Activated T-cell treated with anti-CD3 and anti-CD28 coated beads, Interleukin-2, amount 50 U/mL, for 48 hours (primary cell): ENCODE measurements at regions not wholly inside any gene's neighbourhood (a gene's known extent, or its start where the extent isn't known, plus 50 kb on each side); places are given as distances from the start of the nearest gene placed in this dataset.
"Not testable (repeated sequence)": the region's sequence is repeated elsewhere in the genome, so short reads cannot be mapped to it uniquely, and the experiment has no call there.

Source experiments
- DNase-seq, 2 experiments: peaks; one replicate each; pipeline ENCODE4 v3.0.0-alpha.2; 2020

DNA sequence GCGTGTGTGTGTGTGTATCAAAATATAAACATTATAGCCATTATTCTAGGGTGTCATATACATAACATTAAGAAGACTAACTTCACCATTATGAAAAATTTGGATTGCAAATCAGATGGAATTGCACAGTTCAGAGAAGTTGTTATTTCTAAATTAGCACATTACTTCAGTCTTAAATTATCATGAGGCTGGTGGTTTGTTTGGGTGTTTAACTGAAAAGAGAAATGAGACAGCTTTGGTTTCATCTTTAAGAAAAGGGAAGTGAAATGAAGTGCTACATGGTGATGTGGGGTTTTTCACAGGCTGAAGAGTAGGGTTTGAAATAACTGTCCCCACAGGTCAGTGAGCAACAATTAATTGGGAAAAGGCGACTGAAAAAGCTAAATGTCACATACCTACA lies 161.2 kb upstream of the XIRP2 start:
- no peak for DNase-seq

DNA sequence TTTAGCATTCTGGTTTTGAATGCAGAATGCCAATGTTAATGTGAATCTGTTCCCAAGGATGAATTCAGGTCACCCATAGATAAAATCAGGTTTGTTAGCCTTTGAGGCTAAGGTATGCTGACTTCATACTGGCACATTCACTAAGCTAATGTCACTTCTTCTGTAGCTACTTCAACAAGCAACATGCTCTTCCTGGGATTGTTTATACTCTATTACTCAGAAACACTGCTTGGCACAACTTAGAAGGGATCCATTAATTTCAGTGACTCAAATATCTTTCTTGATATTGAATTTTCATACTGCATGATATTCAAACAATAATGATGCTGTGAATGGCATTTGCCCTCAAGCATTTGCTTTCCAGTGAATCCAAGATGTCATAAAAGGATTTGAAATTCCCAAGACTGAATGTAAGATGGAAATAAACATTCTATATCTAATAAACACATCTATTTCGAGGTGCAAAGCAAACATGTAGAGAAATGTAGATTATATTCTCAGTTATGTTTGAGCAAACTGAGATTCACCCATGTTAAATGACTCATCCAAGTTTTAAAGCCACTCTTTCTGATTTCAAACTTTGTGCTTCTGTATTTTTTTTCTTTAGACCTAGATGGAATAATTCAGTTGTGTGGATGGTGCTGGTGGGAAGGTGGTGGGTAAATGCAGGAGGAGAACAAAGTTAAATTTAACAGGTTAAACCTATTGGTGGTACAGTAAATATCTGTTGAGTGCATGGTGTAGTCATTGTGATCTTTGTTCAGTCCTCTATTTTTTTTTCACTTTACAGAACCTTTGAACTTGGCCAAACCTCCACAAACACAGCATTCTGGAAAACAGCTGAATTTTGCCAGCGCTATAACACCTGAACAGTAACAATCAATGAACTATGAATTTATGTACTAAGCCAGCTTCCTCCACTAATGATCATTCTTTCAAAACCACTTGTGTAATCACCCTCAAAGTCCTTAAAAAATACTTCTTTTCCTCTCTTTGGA lies 162.1 kb upstream of the XIRP2 start:
- DNase-seq: no peak

DNA sequence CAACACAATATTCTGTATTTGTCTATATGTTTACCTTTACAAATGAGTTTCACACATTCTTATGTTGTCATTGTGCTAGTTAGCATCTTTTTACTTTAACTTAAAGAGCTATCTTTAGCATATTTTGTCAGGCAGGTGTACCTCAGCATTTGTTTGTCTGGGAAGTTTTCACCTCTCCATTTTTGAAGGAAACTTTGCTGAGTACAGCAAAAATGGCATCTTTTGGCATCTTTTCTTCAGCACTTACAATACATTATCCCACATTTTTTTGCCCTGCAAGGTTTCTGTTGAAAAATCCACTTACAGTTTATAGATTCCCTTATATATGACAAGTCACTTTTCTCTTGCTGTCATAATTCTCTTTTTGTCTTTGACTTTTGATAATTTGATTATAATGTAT lies 171.3 kb upstream of the XIRP2 start:
- no peak for DNase-seq

DNA sequence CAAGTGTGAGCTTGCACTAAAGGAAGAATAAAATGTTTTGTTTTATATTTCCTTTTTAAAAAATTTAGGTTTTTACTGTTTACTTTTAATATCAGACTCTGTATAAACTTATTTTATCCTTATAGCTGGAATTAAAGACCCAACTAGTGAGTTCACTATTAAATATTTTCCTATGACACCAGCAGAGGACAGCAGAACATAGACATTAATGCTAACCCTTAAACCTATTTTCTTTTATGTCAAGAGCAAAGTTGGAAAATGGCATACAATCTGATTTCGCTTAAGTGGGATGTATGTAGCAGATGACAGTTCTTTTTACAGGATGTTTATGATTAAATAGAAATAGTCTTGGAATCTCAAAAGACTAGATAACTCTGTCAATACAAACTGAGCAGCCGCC lies 188.2 kb upstream of the XIRP2 start:
- DNase-seq: no peak

DNA sequence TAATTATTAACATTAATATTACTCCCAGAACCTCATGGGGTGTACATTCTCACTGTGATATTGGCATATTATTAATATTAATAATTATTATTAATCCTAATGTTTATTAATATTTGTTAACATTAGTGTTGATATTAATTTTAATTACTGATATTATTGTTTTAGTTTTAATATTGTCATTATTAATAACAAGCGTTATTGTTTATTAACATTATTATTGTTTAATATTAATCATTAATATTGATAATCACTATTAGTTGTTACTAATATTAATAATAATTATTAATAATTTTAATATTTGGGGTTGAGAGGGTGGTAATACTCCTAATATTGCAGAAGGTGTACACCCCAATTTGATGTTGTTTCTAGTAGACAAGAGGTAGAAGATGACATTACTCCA lies 193.1 kb upstream of the XIRP2 start:
- DNase-seq: no peak

DNA sequence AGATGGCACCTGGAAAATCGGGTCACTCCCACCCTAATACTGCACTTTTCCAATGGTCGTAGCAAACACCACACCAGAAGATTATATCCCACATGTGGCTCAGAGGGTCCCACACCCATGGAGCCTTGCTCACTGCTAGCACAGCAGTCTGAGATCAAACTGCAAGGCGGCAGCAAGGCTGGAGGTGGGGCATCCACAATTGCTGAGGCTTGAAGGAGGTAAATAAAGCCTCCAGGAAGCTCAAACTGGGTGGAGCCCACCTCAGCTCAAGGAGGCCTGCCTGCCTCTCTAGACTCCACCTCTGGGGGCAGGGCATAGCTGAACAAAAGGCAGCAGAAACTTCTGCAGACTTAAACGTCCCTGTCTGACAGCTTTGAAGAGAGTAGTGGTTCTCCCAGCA lies 192.0 kb upstream of the SCN7A start:
- DNase-seq: not testable (repeated sequence)

DNA sequence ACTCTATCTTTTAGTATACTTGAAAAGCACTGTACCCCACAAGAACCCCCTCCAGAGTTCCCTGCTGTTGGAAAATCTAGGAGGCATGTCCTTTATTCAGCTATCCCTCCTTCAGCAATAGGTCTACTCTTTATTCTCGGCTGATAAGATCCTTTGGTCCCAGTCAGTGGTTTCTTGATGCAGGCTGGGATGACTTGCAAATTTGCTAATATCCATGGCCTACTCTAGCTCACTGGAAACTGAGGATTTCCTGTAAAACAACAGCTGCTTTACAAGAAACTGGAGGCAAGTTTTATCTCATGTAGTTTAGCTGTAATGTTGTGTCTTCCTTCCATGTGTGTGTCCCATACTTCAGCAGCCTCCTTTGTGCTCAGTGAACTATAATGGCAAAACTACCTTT lies 183.9 kb upstream of the SCN7A start:
- no peak for DNase-seq

DNA sequence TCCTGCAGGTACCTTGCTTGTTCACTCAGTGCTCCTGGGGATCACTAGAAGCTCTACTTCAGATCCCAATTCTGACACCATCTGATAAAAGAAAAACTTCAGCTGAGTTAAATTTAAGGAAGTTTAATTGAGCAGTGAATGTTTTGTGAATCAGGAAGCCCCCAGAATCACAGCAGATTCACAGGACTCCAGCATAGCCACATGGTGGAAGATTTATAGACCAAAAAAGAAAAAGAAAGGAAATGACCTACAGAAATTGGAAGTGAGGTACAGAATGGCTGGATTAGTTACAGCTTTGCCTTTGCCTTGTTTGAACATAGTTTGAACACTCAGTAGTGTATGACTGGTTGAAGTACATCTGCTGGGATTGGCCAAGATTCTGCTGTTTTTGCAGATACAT lies 182.7 kb upstream of the SCN7A start:
- DNase-seq: no peak

DNA sequence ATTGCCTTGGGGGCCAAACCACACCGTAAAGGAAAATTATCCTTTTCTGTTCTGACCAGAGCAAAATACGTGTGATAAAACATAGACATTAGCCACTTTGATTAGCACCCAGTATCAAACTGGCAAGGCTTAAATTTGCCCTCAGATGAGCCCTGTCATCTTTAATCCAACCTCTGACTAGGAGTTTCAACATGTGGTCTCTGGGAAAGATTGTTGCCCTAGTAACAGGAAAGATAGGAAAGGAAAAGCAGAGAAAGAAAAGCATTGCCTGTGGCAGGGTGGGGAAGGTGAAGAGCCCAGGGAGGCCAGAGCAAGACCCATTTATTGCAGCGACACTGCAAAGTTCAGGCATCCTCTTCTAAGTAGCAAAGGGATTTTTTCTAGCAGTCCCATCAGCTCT lies 181.5 kb upstream of the SCN7A start:
- no peak for DNase-seq

DNA sequence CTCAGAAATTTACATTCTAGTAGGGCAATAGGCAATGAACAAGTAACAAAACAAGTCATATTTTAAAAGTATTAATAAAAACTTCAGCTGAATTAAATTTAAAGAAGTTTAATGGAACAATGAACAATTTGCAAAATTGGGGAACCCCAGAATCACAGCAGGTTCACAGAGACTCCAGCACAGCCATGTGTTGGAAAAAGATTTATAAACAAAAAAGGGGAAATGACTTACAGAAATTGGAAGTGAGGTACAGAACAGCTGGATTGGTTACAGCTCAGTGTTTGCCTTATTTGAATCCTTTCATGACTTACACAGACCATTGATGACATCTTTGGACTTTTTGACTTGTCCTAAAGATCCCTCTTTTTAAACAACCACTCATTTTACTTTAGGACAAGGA lies 179.9 kb upstream of the SCN7A start:
- DNase-seq: no peak

DNA sequence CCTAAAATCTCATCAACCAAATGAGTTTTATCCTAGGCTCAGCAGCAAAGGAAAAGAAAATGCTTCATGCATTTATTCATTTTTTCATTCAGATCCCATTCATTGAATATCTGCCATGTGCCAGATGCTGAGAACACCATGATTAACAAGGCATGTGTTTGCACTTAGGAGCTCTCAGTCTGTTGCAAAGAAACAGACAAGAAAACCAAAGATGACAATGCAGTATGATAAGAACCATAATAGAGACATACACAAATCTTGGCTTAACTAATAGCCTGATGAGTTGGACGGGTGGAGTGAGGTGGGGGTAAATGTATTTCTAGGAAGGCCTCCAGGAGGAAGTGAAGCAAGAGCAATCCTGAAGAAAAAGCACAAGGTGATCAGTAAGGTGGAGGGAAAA lies 177.8 kb upstream of the SCN7A start:
- no peak for DNase-seq

DNA sequence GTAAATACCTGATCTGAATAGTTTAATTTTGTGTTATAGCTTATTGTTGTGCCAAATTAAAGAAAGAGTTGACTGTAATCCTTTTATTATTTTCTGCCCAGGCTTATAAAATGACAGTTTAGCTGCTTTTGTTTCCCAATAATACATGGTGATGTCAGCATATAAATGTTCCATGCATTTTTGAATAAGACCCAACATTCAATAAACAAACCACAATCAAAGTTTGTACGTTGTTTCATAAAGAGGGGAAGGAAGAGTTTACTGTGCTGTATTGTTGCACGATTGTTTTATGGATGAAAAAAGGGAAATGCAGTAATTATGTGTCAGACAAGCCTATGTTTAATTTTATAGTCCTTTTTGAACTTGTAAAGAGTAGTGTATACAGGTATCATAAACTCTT lies 177.2 kb upstream of the SCN7A start:
- no peak for DNase-seq

DNA sequence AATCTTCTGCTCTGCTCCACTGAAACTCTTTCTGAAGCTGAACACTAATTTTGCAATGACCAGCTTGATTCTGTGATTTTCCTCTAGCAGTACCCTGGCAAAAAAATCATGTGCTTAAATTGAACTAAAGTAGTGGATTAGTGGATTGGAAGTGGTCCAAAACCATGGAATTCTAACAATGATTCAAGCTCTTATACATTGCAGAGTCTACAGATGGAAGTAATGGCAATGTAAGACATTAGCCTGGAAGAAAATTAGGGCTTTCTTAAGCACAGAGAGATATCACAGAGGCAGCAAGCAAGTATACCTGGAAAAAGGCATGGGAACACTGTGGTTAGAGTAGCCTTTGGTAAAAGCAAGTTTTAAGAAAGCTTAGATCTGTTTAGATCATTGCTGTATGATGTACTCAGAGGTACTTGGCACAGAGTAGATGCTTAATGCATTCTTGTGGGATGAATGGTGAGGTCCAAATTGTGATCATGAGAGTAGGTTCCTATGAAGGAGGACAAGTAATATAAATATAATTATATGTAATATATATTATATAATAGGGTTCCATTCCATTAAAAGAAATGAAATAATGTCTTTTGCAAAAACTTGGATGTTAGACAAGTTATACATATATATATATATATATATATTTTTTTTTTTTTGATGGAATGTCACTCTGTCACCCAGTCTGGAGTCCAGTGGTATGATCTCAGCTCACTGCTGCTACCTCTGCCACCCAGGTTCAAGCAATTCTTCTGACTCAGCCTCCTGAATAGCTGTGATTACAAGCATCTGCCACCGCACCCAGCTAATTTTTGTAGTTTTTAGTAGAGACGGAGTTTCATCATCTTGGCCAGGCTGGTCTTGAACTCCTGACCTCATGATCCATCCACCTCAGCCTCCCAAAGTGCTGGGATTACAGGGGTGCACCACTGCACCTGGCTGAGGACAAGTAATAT lies 172.2 kb upstream of the SCN7A start:
- DNase-seq: no peak

DNA sequence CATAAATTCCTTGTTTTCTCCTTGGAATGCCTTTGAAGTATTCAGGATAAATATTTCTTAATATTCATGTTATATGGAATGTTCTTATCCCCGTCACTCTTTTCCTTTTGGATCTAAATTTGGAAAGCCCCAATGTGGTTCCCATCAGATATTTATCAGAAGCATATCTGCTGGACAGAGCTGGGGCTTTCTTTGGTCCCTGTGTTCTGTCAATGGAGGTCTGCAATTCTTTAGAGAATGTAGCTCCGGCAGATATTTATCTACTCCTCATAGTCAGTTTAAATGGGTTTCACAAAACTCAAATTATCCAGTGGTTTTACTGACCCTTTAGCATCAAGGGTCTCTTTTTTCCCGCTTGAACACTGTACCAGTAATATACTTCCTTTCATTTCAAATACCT lies 167.8 kb upstream of the SCN7A start:
- no peak for DNase-seq

DNA sequence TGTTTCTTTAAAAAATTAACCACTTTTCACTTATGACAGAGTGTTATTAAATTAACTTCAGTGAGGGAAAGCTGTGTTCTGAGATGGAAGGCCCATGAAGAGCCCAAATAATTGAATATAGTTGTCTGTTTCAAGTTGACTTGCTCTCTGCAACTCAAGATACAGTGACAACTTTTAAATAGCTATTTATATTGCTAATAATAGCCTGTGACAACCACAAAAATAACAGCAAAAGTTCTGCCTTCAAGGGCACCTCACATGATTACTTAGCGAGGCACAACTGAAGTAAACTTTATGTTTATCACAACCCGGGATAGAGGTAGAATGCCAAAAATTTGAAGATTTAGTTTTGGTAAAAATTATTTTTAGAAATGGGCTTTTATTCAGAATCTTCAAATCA lies 167.3 kb upstream of the SCN7A start:
- DNase-seq: no peak

DNA sequence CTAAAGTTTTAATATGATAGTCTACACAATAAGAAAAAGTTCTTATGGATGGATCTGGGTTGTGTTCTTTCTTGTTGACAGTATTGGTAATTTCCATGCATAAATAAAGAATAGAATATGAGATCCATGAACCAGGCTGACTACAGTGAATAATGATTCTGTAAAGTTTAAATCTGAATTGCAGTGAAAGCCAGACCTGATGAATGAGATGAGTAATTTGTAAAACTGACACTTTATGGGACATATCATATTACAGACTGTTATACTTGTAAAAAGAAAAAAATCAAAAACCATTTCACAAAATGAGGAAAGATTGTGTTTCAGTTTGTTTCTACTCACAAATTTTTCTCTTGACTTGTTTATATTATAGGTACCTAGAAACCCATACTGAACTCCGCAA lies 164.9 kb upstream of the SCN7A start:
- no peak for DNase-seq

DNA sequence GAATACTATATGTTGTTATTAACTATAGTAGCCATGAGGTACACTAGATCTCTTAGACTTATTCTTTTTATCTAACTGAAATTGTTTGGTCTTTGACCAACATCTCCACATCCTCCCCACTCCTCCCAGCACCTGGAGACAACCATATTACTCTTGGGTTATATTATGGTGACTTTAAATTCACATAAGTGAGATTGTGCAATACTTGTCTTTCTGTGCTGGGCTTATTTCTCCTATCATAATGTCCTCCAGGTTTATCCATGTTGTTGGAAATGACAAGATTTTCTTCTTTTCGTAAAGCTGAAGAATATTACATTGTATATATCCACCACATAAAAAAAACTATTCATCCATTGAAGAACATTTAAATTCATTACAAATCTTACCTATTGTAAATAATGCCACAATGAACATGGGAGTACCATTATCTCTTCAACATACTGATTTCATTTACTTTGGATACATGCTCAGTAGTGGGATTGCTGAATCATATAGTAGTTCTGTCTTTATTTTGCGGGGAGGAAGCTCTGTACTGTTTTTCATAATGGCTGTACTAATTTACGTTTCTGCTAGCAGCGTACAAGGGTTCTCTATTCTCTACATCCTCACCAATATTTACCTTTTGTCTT lies 159.2 kb upstream of the SCN7A start:
- DNase-seq: no peak

DNA sequence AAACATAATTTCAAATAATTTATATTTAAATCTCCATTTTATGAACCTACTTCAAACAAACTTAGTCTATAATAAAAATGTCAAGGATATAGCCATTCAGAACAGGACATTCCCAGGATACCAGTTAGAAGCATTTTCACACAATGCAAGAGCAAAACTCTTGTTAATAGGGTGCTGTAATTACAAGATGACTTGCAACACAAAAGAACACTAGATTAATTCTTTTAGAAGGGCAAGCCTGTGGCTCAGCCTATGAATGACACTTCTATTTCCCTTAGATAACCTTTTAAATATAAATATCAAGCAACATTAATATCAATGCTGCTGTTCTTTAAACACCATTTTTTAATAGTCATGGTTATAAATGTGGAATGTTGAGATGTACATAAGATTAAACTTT lies 157.9 kb upstream of the SCN7A start:
- no peak for DNase-seq

DNA sequence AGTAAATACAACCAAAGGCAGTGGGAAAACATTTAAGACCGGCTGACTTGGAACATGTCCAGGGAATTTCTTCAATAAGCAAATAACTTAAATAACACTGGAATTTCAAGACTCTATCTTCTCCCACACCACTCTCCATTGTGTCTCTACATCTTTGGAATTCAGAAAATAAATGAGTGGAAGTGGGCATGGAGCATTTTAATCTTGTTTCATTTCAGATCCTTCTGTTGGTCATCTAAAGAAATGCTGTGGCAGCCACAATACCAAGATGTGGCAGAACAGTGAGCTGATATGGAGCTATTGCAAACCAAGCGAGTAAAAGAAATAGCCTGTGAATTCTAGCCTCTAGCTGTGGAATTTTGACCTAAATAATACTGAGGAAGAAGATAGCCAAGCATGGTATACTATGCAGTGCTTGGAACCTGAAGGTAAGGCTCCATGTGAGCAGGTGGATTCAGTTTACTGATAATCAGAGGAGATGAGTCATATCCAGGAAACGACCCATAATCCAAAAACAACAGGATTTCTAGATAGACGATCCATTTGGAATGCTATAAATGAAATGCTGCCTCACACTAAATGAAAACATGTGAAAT lies 157.1 kb upstream of the SCN7A start:
- no peak for DNase-seq

DNA sequence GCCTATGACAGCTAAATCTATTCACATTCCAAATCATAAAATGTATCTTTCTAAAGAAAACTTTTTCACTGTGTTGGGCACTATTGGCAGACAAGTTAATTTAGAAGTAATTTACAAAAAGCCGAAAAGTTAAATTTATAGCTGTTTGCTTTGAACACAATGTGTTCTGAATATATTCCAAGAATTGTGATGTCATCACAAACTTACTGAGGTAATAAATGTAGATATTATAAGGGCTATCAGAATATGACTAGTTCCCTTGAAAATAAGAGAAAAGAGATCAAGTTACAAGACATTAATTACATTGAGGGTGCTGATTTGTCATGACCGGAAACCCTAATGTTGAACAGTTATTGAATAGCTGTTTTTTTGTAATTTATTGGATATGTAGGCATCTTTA lies 153.9 kb upstream of the SCN7A start:
- no peak for DNase-seq

DNA sequence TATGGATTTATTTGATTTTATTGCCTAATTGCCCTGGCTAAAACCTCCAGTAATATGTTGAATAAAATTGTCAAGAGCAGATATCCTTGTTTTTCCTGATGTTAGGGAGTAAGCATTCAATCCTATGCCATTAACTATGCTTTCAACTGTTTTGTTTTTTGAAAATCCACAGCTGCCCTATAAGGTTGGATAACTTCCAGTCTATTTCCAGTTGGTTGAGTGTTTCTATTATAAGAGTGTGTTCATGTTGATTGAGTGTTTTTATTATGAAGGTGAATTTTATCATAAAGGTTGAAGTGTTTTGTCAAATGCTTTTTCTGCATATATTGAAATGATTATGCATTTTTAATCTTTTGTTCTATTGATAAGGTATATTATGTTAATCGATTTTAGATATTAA lies 149.9 kb upstream of the SCN7A start:
- no peak for DNase-seq

DNA sequence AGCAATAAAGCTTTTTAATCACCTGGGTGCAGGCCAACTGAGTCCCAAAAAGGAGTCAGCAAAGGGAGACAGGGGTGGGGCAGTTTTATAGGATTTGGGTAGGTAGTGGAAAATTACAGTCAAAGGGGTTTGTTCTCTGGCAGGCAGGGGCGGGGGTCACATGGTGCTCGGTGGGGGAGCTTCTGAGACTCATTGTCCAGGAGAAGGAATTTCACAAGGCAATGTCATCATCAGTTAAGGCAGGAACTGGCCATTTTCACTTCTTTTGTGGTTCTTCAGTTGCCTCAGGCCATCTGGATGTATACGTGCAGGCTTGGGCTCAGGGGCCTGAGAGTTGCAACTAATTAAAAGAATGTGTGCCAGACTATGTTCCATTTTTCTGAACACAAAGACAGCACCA lies 147.5 kb upstream of the SCN7A start:
- DNase-seq: not testable (repeated sequence)

DNA sequence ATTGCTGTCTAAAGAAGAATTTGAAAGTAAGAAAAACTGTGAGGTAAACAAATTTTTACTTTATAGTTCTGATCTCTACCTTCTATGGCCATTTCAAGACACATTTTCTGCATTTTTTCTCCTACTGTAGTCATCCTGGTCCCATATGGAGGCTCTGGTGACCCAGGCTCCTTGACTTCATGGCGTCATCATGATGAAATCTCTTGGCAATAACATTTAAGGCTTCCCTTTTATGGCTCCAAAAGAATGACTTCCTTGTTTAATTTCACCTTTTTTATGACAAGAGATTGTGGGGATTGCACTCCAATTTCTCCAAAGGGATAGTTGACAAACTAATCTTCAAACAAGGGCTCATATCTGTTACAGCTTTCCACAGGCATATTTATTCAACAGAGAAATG lies 143.0 kb upstream of the SCN7A start:
- no peak for DNase-seq
